WTC11 (cell line): ENCODE measurements at regions not wholly inside any gene's neighbourhood (a gene's known extent, or its start where the extent isn't known, plus 50 kb on each side); places are given as distances from the start of the nearest gene placed in this dataset.

Experiments
- ATAC-seq: fragments of 200-7000 bp; cut with Tn5 transposase; 2 replicates; pipeline ENCODE4 v1.10.0; 2021; ENCODE audit warnings: mild to moderate bottlenecking, moderate library complexity
- CTCF ChIA-PET: fragments of 300-600 bp; sonication (Branson Sonifier 250); formaldehyde crosslinking; loops from one replicate; lab custom pipeline; 2021; ENCODE audit warnings: antibody characterized with exemption; lab: Charles Lee
- POLR2A ChIA-PET: fragments of 350-600 bp; sonication (Branson Sonifier 250); formaldehyde crosslinking; loops from one replicate; lab custom pipeline; 2021; ENCODE audit warnings: antibody characterized with exemption; lab: Charles Lee
- DNase-seq: peaks from one replicate; pipeline ENCODE4 v3.0.0; 2021; ENCODE audit warnings: low spot score
- H3K27ac Mint-ChIP-seq: 2 replicates; pipeline ENCODE4 v1.8.0; 2021; ENCODE audit warnings: mixed read lengths
- H3K27me3 Mint-ChIP-seq: 2 replicates; pipeline ENCODE4 v1.8.0; 2021; ENCODE audit warnings: low read depth, mild to moderate bottlenecking, moderate library complexity, mixed read lengths
- H3K36me3 Mint-ChIP-seq: 2 replicates; pipeline ENCODE4 v1.8.0; 2021; ENCODE audit warnings: mixed read lengths
- H3K4me1 Mint-ChIP-seq: 2 replicates; pipeline ENCODE4 v1.8.0; 2022; ENCODE audit warnings: mixed read lengths
- H3K4me3 Mint-ChIP-seq: 2 replicates; pipeline ENCODE4 v1.8.0; 2021; ENCODE audit warnings: mild to moderate bottlenecking, moderate library complexity, mixed read lengths
- H3K9me3 Mint-ChIP-seq: 2 replicates; pipeline ENCODE4 v1.8.0; 2021; ENCODE audit warnings: mixed read lengths
- CREB1 ChIP-seq: sonication (generic); formaldehyde crosslinking; IDR thresholded peaks from 2 replicates; pipeline ENCODE4 v1.8.0; 2023; ENCODE audit warnings: mild to moderate bottlenecking, missing genetic modification reagents
- EMX1 ChIP-seq: fragments of 250-450 bp; sonication (Bioruptor Pico); IDR thresholded peaks from 2 replicates; pipeline ENCODE4 v1.8.0; 2021; ENCODE audit warnings: mild to moderate bottlenecking
- ESRRA ChIP-seq: sonication (generic); formaldehyde crosslinking; IDR thresholded peaks from 2 replicates; pipeline ENCODE4 v1.8.1; 2022; ENCODE audit warnings: mild to moderate bottlenecking, missing genetic modification reagents, borderline replicate concordance
- GABPB1 ChIP-seq: sonication (generic); formaldehyde crosslinking; IDR thresholded peaks from 2 replicates; pipeline ENCODE4 v1.8.1; 2023; ENCODE audit warnings: mild to moderate bottlenecking, missing genetic modification reagents
- GRHL2 ChIP-seq: fragments of 250-450 bp; sonication (Bioruptor Pico); IDR thresholded peaks from 2 replicates; pipeline ENCODE4 v1.8.0; 2022; ENCODE audit warnings: mild to moderate bottlenecking, moderate library complexity; ENCODE audit not compliant: insufficient replicate concordance, severe bottlenecking
- HMGA2 ChIP-seq: fragments of 250-450 bp; sonication (Bioruptor Pico); IDR thresholded peaks from 2 replicates; pipeline ENCODE4 v1.4.0; 2021; ENCODE audit warnings: mild to moderate bottlenecking, moderate library complexity
- KAT7 ChIP-seq: sonication (generic); formaldehyde crosslinking; IDR thresholded peaks from 2 replicates; pipeline ENCODE4 v1.8.1; 2023; ENCODE audit warnings: missing genetic modification reagents, mild to moderate bottlenecking, borderline replicate concordance
- NFE2L1 ChIP-seq: sonication (generic); formaldehyde crosslinking; IDR thresholded peaks from 2 replicates; pipeline ENCODE4 v1.8.1; 2023; ENCODE audit warnings: missing genetic modification reagents
- NFYB ChIP-seq: sonication (generic); formaldehyde crosslinking; conservative IDR thresholded peaks from 2 replicates; pipeline ENCODE4 v1.8.0; 2022; ENCODE audit warnings: low read depth, missing genetic modification reagents
- RELA ChIP-seq: sonication (generic); formaldehyde crosslinking; IDR thresholded peaks from 2 replicates; pipeline ENCODE4 v1.8.1; 2022; ENCODE audit warnings: missing genetic modification reagents, mild to moderate bottlenecking, borderline replicate concordance
- RORB ChIP-seq: fragments of 250-450 bp; sonication (Bioruptor Pico); IDR thresholded peaks from 2 replicates; pipeline ENCODE4 v1.9.0; 2021; ENCODE audit warnings: mild to moderate bottlenecking
- SMAD4 ChIP-seq: sonication (generic); formaldehyde crosslinking; IDR thresholded peaks from 2 replicates; pipeline ENCODE4 v1.8.0; 2022; ENCODE audit warnings: mild to moderate bottlenecking, missing genetic modification reagents
- ZBTB21 ChIP-seq: sonication (generic); formaldehyde crosslinking; IDR thresholded peaks from 2 replicates; pipeline ENCODE4 v1.8.1; 2023; ENCODE audit warnings: mild to moderate bottlenecking, missing genetic modification reagents, borderline replicate concordance
- ZNF121 ChIP-seq: sonication (generic); formaldehyde crosslinking; IDR thresholded peaks from 2 replicates; pipeline ENCODE4 v1.8.0; 2023; ENCODE audit warnings: missing genetic modification reagents
- ZNF232 ChIP-seq: sonication (generic); formaldehyde crosslinking; IDR thresholded peaks from 2 replicates; pipeline ENCODE4 v1.8.0; 2022; ENCODE audit warnings: mild to moderate bottlenecking, missing genetic modification reagents
- ZNF317 ChIP-seq: sonication (generic); formaldehyde crosslinking; IDR thresholded peaks from 2 replicates; pipeline ENCODE4 v1.8.1; 2023; ENCODE audit warnings: low read depth, mild to moderate bottlenecking, moderate library complexity, missing genetic modification reagents, borderline replicate concordance
- ZNF416 ChIP-seq: fragments of 250-450 bp; sonication (Bioruptor Pico); IDR thresholded peaks from 2 replicates; pipeline ENCODE4 v1.9.0; 2021; ENCODE audit warnings: mild to moderate bottlenecking, inconsistent platforms
- TF ChIP-seq, protein P1 (sequence below): sonication (generic); formaldehyde crosslinking; IDR thresholded peaks from 2 replicates; pipeline ENCODE4 v1.8.1; 2022; ENCODE audit warnings: mild to moderate bottlenecking, moderate library complexity, missing genetic modification reagents
- TF ChIP-seq, protein P2 (sequence below): sonication (generic); formaldehyde crosslinking; IDR thresholded peaks from 2 replicates; pipeline ENCODE4 v1.8.1; 2023; ENCODE audit warnings: mild to moderate bottlenecking, missing genetic modification reagents, moderate library complexity
- TF ChIP-seq, protein P3 (sequence below): sonication (generic); formaldehyde crosslinking; IDR thresholded peaks from 2 replicates; pipeline ENCODE4 v1.8.0; 2022; ENCODE audit warnings: mild to moderate bottlenecking, missing genetic modification reagents
- TF ChIP-seq, protein P4 (sequence below): fragments of 250-450 bp; sonication (Bioruptor Pico); IDR thresholded peaks from 2 replicates; pipeline ENCODE4 v1.9.0; 2021; ENCODE audit warnings: mild to moderate bottlenecking
- TF ChIP-seq, protein P5 (sequence below): sonication (generic); formaldehyde crosslinking; IDR thresholded peaks from 2 replicates; pipeline ENCODE4 v1.8.1; 2023; ENCODE audit warnings: mild to moderate bottlenecking, moderate library complexity, missing genetic modification reagents
- TF ChIP-seq, protein P6 (sequence below): fragments of 250-450 bp; sonication (Bioruptor Pico); IDR thresholded peaks from 2 replicates; pipeline ENCODE4 v1.8.0; 2021; ENCODE audit warnings: mild to moderate bottlenecking
- TF ChIP-seq, protein P7 (sequence below): sonication (generic); formaldehyde crosslinking; IDR thresholded peaks from 2 replicates; pipeline ENCODE4 v1.8.1; 2023; ENCODE audit warnings: mild to moderate bottlenecking, missing genetic modification reagents
- TF ChIP-seq, protein P8 (sequence below): sonication (generic); formaldehyde crosslinking; IDR thresholded peaks from 2 replicates; pipeline ENCODE4 v1.8.0; 2023; ENCODE audit warnings: mild to moderate bottlenecking, missing genetic modification reagents

DNA sequence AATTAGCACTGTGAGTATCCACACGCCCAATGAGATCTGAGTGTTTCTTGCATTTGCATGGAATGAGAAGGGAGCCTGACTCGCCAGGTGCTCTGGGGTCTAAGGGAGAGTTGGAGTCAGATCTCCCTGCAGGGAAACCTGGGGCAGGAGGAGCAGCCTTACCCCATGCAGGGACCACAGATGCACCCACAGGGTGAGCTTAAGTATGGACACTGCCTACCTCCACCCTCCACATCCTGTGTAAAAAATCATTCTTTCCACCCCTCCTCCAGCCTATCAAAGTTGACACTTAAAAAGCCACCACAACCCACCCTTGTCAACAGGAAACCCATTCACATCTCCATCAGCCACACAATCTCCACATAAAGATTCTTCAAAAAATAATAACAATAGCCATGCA is 67.0 kb upstream of the IGLL5 start:
- H3K4me3 Mint-ChIP-seq, result no peak overlapping the region
- H3K27ac Mint-ChIP-seq, result no peak overlapping the region
- ChIA-PET CTCF (interaction anchor here (0.6 to 1.1 kb wide), 2 partner anchors 11 to 139 kb away, joined by 3 to 4 read pairs; no protein-coding TSS in a partner anchor), POLR2A (no interaction called here)
- H3K27me3 Mint-ChIP-seq, result peaks cover 95% of the 10 kb centered on the region
- ATAC-seq, result no peak
- no peaks in the 10 kb centered on the region for H3K9me3 Mint-ChIP-seq
- no peaks in the 10 kb centered on the region for H3K36me3 Mint-ChIP-seq
- TF ChIP-seq, protein P1, sequence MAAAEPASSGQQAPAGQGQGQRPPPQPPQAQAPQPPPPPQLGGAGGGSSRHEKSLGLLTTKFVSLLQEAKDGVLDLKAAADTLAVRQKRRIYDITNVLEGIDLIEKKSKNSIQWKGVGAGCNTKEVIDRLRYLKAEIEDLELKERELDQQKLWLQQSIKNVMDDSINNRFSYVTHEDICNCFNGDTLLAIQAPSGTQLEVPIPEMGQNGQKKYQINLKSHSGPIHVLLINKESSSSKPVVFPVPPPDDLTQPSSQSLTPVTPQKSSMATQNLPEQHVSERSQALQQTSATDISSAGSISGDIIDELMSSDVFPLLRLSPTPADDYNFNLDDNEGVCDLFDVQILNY (CRISPR knock-in tag), result no peak
- TF ChIP-seq ZNF416 (CRISPR knock-in tag) (no peak), ZNF121 (CRISPR knock-in tag) (no peak), ESRRA (CRISPR knock-in tag) (no peak), EMX1 (CRISPR knock-in tag) (no peak)
- TF ChIP-seq, protein P2, sequence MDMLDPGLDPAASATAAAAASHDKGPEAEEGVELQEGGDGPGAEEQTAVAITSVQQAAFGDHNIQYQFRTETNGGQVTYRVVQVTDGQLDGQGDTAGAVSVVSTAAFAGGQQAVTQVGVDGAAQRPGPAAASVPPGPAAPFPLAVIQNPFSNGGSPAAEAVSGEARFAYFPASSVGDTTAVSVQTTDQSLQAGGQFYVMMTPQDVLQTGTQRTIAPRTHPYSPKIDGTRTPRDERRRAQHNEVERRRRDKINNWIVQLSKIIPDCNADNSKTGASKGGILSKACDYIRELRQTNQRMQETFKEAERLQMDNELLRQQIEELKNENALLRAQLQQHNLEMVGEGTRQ (CRISPR knock-in tag), result no peak
- TF ChIP-seq, protein P3, sequence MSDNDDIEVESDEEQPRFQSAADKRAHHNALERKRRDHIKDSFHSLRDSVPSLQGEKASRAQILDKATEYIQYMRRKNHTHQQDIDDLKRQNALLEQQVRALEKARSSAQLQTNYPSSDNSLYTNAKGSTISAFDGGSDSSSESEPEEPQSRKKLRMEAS, result no peak
- no peak for DNase-seq
- H3K4me1 Mint-ChIP-seq, result no peaks in the 10 kb centered on the region

DNA sequence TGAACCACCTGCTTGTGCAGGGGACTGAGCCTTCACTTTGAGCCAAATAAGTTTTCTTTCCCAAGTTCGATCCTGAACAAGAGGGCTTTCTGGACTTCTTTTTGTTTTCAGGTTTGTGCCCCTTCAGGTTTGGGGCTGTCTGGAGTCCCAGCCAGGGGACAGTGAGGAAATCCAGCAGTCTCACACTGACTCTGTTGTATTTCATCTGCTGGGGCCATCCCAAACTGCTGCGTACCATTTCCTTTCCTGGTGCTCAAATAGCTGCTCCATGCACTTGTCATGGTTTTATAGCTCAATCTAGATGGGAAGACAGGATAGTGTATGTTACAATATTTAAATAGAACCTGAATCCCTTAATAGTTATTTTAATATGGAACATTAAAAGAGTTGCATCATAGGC is 66.3 kb upstream of the IGLL5 start:
- no peak overlapping the region for H3K27ac Mint-ChIP-seq
- POLR2A ChIA-PET, result no interaction called here
- no peak overlapping the region for H3K4me3 Mint-ChIP-seq
- no peaks in the 10 kb centered on the region for H3K4me1 Mint-ChIP-seq
- CTCF ChIA-PET, result interaction anchor here (1.0 kb wide), 1 partner anchor 11 kb away, joined by 3 read pairs; no protein-coding TSS in a partner anchor
- H3K9me3 Mint-ChIP-seq, result no peaks in the 10 kb centered on the region
- DNase-seq (no peak), ATAC-seq (no peak)
- H3K36me3 Mint-ChIP-seq, result no peaks in the 10 kb centered on the region
- TF ChIP-seq RORB (no peak), ZNF232 (CRISPR knock-in tag) (no peak), SMAD4 (CRISPR knock-in tag) (no peak), CREB1 (CRISPR knock-in tag) (no peak), ZNF317 (CRISPR knock-in tag) (no peak), RELA (no peak), GABPB1 (CRISPR knock-in tag) (no peak), HMGA2 (no peak), NFE2L1 (CRISPR knock-in tag) (no peak), ESRRA (CRISPR knock-in tag) (no peak), NFYB (CRISPR knock-in tag) (no peak), KAT7 (CRISPR knock-in tag) (no peak), GRHL2 (CRISPR knock-in tag) (no peak), ZBTB21 (CRISPR knock-in tag) (no peak)
- TF ChIP-seq, protein P4, sequence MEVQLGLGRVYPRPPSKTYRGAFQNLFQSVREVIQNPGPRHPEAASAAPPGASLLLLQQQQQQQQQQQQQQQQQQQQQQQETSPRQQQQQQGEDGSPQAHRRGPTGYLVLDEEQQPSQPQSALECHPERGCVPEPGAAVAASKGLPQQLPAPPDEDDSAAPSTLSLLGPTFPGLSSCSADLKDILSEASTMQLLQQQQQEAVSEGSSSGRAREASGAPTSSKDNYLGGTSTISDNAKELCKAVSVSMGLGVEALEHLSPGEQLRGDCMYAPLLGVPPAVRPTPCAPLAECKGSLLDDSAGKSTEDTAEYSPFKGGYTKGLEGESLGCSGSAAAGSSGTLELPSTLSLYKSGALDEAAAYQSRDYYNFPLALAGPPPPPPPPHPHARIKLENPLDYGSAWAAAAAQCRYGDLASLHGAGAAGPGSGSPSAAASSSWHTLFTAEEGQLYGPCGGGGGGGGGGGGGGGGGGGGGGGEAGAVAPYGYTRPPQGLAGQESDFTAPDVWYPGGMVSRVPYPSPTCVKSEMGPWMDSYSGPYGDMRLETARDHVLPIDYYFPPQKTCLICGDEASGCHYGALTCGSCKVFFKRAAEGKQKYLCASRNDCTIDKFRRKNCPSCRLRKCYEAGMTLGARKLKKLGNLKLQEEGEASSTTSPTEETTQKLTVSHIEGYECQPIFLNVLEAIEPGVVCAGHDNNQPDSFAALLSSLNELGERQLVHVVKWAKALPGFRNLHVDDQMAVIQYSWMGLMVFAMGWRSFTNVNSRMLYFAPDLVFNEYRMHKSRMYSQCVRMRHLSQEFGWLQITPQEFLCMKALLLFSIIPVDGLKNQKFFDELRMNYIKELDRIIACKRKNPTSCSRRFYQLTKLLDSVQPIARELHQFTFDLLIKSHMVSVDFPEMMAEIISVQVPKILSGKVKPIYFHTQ, result no peak
- TF ChIP-seq, protein P5, sequence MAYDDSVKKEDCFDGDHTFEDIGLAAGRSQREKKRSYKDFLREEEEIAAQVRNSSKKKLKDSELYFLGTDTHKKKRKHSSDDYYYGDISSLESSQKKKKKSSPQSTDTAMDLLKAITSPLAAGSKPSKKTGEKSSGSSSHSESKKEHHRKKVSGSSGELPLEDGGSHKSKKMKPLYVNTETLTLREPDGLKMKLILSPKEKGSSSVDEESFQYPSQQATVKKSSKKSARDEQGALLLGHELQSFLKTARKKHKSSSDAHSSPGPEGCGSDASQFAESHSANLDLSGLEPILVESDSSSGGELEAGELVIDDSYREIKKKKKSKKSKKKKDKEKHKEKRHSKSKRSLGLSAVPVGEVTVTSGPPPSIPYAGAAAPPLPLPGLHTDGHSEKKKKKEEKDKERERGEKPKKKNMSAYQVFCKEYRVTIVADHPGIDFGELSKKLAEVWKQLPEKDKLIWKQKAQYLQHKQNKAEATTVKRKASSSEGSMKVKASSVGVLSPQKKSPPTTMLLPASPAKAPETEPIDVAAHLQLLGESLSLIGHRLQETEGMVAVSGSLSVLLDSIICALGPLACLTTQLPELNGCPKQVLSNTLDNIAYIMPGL (CRISPR knock-in tag), result no peak
- TF ChIP-seq, protein P6, sequence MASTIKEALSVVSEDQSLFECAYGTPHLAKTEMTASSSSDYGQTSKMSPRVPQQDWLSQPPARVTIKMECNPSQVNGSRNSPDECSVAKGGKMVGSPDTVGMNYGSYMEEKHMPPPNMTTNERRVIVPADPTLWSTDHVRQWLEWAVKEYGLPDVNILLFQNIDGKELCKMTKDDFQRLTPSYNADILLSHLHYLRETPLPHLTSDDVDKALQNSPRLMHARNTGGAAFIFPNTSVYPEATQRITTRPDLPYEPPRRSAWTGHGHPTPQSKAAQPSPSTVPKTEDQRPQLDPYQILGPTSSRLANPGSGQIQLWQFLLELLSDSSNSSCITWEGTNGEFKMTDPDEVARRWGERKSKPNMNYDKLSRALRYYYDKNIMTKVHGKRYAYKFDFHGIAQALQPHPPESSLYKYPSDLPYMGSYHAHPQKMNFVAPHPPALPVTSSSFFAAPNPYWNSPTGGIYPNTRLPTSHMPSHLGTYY (CRISPR knock-in tag), result no peak
- TF ChIP-seq, protein P7, sequence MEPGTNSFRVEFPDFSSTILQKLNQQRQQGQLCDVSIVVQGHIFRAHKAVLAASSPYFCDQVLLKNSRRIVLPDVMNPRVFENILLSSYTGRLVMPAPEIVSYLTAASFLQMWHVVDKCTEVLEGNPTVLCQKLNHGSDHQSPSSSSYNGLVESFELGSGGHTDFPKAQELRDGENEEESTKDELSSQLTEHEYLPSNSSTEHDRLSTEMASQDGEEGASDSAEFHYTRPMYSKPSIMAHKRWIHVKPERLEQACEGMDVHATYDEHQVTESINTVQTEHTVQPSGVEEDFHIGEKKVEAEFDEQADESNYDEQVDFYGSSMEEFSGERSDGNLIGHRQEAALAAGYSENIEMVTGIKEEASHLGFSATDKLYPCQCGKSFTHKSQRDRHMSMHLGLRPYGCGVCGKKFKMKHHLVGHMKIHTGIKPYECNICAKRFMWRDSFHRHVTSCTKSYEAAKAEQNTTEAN (CRISPR knock-in tag), result no peak
- TF ChIP-seq, protein P8, sequence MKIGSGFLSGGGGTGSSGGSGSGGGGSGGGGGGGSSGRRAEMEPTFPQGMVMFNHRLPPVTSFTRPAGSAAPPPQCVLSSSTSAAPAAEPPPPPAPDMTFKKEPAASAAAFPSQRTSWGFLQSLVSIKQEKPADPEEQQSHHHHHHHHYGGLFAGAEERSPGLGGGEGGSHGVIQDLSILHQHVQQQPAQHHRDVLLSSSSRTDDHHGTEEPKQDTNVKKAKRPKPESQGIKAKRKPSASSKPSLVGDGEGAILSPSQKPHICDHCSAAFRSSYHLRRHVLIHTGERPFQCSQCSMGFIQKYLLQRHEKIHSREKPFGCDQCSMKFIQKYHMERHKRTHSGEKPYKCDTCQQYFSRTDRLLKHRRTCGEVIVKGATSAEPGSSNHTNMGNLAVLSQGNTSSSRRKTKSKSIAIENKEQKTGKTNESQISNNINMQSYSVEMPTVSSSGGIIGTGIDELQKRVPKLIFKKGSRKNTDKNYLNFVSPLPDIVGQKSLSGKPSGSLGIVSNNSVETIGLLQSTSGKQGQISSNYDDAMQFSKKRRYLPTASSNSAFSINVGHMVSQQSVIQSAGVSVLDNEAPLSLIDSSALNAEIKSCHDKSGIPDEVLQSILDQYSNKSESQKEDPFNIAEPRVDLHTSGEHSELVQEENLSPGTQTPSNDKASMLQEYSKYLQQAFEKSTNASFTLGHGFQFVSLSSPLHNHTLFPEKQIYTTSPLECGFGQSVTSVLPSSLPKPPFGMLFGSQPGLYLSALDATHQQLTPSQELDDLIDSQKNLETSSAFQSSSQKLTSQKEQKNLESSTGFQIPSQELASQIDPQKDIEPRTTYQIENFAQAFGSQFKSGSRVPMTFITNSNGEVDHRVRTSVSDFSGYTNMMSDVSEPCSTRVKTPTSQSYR (CRISPR knock-in tag), result no peak
- peaks cover 95% of the 10 kb centered on the region for H3K27me3 Mint-ChIP-seq
